ENCODE measurements at regions not wholly inside any gene's neighbourhood (a gene's known extent, or its start where the extent isn't known, plus 50 kb on each side); places are given as distances from the start of the nearest gene placed in this dataset.

DNA sequence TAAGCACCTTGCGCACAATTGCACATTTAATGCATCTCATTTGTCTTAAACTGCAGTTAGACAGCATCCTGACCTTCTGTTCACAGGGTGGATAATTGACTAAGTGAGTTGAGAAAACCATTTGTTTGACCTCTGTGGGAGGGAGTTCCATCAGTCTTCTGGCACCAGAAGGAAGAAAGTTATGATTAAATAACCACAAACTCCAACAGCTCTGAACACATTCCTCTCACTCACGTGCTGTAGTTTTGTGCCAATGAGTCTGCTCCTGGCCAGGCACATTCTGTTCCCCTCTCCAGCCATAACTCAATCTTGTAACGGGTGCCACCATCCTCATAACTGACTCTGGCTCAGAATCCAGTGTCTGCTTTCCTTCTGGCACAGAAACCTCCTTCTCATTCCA lies 817.2 kb downstream of the SLITRK1 start:
- Histone ChIP-seq H3K27me3 (ENCODE audit: insufficient read depth, poor library complexity, severe bottlenecking) (no peaks in the 10 kb centered on the region), H3K27ac (replicated peaks) (no peak overlapping the region), H3K4me3 (replicated peaks; ENCODE audit: insufficient read depth, low read length) (no peak overlapping the region)
- no peak for DNase-seq (ENCODE audit: low read depth in 1 of 2, low spot score in 1 of 2)
- TF ChIP-seq SPI1 (IDR thresholded peaks at IDR 0.05; ENCODE audit: borderline replicate concordance, low read depth) (no peak), GABPA (IDR thresholded peaks at IDR 0.05; ENCODE audit: low read depth) (no peak), POLR2AphosphoS5 (IDR thresholded peaks at IDR 0.05; ENCODE audit: low read depth) (no peak)
- TF ChIP-seq, protein P1, sequence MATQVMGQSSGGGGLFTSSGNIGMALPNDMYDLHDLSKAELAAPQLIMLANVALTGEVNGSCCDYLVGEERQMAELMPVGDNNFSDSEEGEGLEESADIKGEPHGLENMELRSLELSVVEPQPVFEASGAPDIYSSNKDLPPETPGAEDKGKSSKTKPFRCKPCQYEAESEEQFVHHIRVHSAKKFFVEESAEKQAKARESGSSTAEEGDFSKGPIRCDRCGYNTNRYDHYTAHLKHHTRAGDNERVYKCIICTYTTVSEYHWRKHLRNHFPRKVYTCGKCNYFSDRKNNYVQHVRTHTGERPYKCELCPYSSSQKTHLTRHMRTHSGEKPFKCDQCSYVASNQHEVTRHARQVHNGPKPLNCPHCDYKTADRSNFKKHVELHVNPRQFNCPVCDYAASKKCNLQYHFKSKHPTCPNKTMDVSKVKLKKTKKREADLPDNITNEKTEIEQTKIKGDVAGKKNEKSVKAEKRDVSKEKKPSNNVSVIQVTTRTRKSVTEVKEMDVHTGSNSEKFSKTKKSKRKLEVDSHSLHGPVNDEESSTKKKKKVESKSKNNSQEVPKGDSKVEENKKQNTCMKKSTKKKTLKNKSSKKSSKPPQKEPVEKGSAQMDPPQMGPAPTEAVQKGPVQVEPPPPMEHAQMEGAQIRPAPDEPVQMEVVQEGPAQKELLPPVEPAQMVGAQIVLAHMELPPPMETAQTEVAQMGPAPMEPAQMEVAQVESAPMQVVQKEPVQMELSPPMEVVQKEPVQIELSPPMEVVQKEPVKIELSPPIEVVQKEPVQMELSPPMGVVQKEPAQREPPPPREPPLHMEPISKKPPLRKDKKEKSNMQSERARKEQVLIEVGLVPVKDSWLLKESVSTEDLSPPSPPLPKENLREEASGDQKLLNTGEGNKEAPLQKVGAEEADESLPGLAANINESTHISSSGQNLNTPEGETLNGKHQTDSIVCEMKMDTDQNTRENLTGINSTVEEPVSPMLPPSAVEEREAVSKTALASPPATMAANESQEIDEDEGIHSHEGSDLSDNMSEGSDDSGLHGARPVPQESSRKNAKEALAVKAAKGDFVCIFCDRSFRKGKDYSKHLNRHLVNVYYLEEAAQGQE (IDR thresholded peaks at IDR 0.05; ENCODE audit: insufficient replicate concordance, low read depth): no peak
- TF ChIP-seq, protein P2, sequence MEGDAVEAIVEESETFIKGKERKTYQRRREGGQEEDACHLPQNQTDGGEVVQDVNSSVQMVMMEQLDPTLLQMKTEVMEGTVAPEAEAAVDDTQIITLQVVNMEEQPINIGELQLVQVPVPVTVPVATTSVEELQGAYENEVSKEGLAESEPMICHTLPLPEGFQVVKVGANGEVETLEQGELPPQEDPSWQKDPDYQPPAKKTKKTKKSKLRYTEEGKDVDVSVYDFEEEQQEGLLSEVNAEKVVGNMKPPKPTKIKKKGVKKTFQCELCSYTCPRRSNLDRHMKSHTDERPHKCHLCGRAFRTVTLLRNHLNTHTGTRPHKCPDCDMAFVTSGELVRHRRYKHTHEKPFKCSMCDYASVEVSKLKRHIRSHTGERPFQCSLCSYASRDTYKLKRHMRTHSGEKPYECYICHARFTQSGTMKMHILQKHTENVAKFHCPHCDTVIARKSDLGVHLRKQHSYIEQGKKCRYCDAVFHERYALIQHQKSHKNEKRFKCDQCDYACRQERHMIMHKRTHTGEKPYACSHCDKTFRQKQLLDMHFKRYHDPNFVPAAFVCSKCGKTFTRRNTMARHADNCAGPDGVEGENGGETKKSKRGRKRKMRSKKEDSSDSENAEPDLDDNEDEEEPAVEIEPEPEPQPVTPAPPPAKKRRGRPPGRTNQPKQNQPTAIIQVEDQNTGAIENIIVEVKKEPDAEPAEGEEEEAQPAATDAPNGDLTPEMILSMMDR (IDR thresholded peaks at IDR 0.05; ENCODE audit: insufficient read depth, low read length): no peak

DNA sequence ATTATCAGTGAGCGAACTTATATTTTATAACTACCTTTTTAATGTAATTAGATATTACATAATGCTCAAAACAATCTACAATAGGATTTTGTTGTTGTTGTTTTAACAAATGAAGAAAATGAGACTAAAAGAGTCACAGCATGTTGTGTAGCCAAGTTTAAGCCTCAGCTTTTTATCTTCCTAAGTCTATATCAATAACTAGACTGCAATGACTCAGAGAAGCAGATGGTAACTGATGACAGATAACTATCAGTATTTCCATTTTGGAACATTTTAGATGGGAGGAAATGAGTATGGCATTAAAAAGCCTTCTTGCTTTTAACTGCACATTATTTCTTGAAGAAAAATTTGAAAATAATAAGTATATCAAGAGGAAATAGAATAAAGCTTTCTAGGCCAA lies 825.2 kb downstream of the SLITRK1 start:
- DNase-seq (ENCODE audit: low read depth in 1 of 2, low spot score in 1 of 2): no peak
- Histone ChIP-seq H3K4me3 (replicated peaks; ENCODE audit: insufficient read depth, low read length) (no peak overlapping the region), H3K27me3 (ENCODE audit: insufficient read depth, poor library complexity, severe bottlenecking) (no peaks in the 10 kb centered on the region), H3K27ac (replicated peaks) (no peak overlapping the region)
- no peak for TF ChIP-seq GABPA (IDR thresholded peaks at IDR 0.05; ENCODE audit: low read depth)
- TF ChIP-seq, protein P1 (IDR thresholded peaks at IDR 0.05; ENCODE audit: insufficient replicate concordance, low read depth): no peak
- no peak for TF ChIP-seq SPI1 (IDR thresholded peaks at IDR 0.05; ENCODE audit: borderline replicate concordance, low read depth)
- no peak for TF ChIP-seq POLR2AphosphoS5 (IDR thresholded peaks at IDR 0.05; ENCODE audit: low read depth)
- TF ChIP-seq, protein P2 (IDR thresholded peaks at IDR 0.05; ENCODE audit: insufficient read depth, low read length): no peak

DNA sequence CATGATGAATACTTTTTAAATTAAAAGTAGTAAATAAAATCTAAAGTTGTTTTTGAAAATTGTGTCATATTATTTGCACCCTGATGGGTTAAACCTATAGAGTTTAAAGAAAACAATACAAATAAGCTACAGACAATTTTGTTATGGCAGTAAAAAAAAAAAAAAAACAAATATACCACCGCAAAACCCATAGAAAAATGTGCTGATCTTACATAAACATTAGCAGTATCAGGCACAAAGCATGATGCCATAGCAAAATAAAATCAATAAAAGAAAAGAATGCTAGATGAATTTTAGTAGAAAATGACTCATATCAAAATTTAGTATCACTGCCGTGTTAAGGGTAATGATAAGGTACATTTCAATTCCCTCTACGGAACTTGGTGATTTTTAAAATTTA lies 826.0 kb downstream of the SLITRK1 start:
- Histone ChIP-seq H3K27me3 (ENCODE audit: insufficient read depth, poor library complexity, severe bottlenecking) (no peaks in the 10 kb centered on the region), H3K27ac (replicated peaks) (no peak overlapping the region), H3K4me3 (replicated peaks; ENCODE audit: insufficient read depth, low read length) (no peak overlapping the region)
- TF ChIP-seq SPI1 (IDR thresholded peaks at IDR 0.05; ENCODE audit: borderline replicate concordance, low read depth) (no peak), POLR2AphosphoS5 (IDR thresholded peaks at IDR 0.05; ENCODE audit: low read depth) (no peak), GABPA (IDR thresholded peaks at IDR 0.05; ENCODE audit: low read depth) (no peak)
- TF ChIP-seq, protein P1 (IDR thresholded peaks at IDR 0.05; ENCODE audit: insufficient replicate concordance, low read depth): no peak
- TF ChIP-seq, protein P2 (IDR thresholded peaks at IDR 0.05; ENCODE audit: insufficient read depth, low read length): no peak
- DNase-seq (ENCODE audit: low read depth in 1 of 2, low spot score in 1 of 2): no peak

Data from HL-60 (cell line).